DOHH2 (cell line): ENCODE measurements at regions not wholly inside any gene's neighbourhood (a gene's known extent, or its start where the extent isn't known, plus 50 kb on each side); places are given as distances from the start of the nearest gene placed in this dataset.
"Not testable (repeated sequence)": the region's sequence is repeated elsewhere in the genome, so short reads cannot be mapped to it uniquely, and the experiment has no call there.

Experiments
- H3F3A ChIP-seq: fragments of 200-600 bp; sonication (generic), shearing (Covaris generic); 2 replicates; pipeline ENCODE4 v1.6.0; 2016; ENCODE audit warnings: antibody characterized with exemption, mild to moderate bottlenecking; ENCODE audit not compliant: control insufficient read depth, insufficient read depth
- H3K27ac ChIP-seq: fragments of 200-600 bp; sonication (generic); 2 replicates; pipeline ENCODE4 v1.5.1; 2014; ENCODE audit warnings: low read depth, mild to moderate bottlenecking, low read length, moderate library complexity
- H3K27me3 ChIP-seq: fragments of 200-600 bp; sonication (generic); 2 replicates; pipeline ENCODE4 v1.6.1; 2014; ENCODE audit warnings: mild to moderate bottlenecking, low read length, mixed read lengths; ENCODE audit not compliant: control insufficient read depth
- H3K36me3 ChIP-seq: fragments of 200-600 bp; sonication (generic); 2 replicates; pipeline ENCODE4 v1.6.1; 2014; ENCODE audit warnings: mild to moderate bottlenecking, low read length, moderate library complexity, mixed read lengths; ENCODE audit not compliant: control insufficient read depth
- H3K4me1 ChIP-seq: fragments of 200-600 bp; sonication (generic); 2 replicates; pipeline ENCODE4 v1.6.1; 2014; ENCODE audit warnings: mild to moderate bottlenecking, low read length, mixed read lengths; ENCODE audit not compliant: control insufficient read depth
- H3K4me2 ChIP-seq: fragments of 200-600 bp; sonication (generic); 2 replicates; pipeline ENCODE4 v1.6.0; 2014; ENCODE audit warnings: mild to moderate bottlenecking, low read length, moderate library complexity
- H3K4me3 ChIP-seq: fragments of 200-600 bp; sonication (generic); 2 replicates; pipeline ENCODE4 v1.5.1; 2014; ENCODE audit warnings: mild to moderate bottlenecking, low read length, mixed read lengths
- H3K79me2 ChIP-seq: fragments of 200-600 bp; sonication (generic); 2 replicates; pipeline ENCODE4 v1.6.1; 2014; ENCODE audit warnings: mild to moderate bottlenecking, low read length, mixed read lengths; ENCODE audit not compliant: control insufficient read depth
- H3K9me2 ChIP-seq: fragments of 200-600 bp; sonication (generic); replicated peaks from 2 replicates; pipeline ENCODE4 v1.6.1; 2014; ENCODE audit warnings: mild to moderate bottlenecking, low read length, mixed read lengths; ENCODE audit not compliant: control insufficient read depth
- H3K9me3 ChIP-seq: fragments of 200-600 bp; sonication (generic); 2 replicates; pipeline ENCODE4 v1.6.1; 2014; ENCODE audit warnings: antibody characterized with exemption, low read length, mixed read lengths; ENCODE audit not compliant: control insufficient read depth, insufficient read depth
- H4K20me1 ChIP-seq: fragments of 200-600 bp; sonication (generic); 2 replicates; pipeline ENCODE4 v1.6.0; 2014; ENCODE audit warnings: low read depth, mild to moderate bottlenecking, antibody characterized with exemption, low read length, moderate library complexity; ENCODE audit not compliant: control insufficient read depth, insufficient read depth
- EZH2phosphoT487 ChIP-seq: fragments of 200-600 bp; sonication (generic); IDR thresholded peaks from 2 replicates; pipeline ENCODE4 v1.6.1; 2017; ENCODE audit warnings: borderline replicate concordance, mild to moderate bottlenecking, antibody characterized with exemption, low read length, moderate library complexity, mixed read lengths
- TF ChIP-seq, protein P1 (sequence below): fragments of 200-600 bp; sonication (generic); IDR thresholded peaks from one replicate; pipeline ENCODE4 v1.5.1; 2014; ENCODE audit warnings: antibody characterized with exemption, mild to moderate bottlenecking, low read depth, low read length; ENCODE audit not compliant: poor library complexity, severe bottlenecking

GRCh38 chr7:82578430-82578829 lies 134.9 kb upstream of the CACNA2D1 start:
- TF ChIP-seq, protein P1, sequence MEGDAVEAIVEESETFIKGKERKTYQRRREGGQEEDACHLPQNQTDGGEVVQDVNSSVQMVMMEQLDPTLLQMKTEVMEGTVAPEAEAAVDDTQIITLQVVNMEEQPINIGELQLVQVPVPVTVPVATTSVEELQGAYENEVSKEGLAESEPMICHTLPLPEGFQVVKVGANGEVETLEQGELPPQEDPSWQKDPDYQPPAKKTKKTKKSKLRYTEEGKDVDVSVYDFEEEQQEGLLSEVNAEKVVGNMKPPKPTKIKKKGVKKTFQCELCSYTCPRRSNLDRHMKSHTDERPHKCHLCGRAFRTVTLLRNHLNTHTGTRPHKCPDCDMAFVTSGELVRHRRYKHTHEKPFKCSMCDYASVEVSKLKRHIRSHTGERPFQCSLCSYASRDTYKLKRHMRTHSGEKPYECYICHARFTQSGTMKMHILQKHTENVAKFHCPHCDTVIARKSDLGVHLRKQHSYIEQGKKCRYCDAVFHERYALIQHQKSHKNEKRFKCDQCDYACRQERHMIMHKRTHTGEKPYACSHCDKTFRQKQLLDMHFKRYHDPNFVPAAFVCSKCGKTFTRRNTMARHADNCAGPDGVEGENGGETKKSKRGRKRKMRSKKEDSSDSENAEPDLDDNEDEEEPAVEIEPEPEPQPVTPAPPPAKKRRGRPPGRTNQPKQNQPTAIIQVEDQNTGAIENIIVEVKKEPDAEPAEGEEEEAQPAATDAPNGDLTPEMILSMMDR, result no peak
- TF ChIP-seq EZH2phosphoT487, result no peak
- no peaks in the 10 kb centered on the region for H4K20me1 ChIP-seq
- H3K9me3 ChIP-seq, result no peaks in the 10 kb centered on the region
- H3K27me3 ChIP-seq, result no peaks in the 10 kb centered on the region
- no peak overlapping the region for H3K27ac ChIP-seq
- H3K9me2 ChIP-seq, result no peaks in the 10 kb centered on the region
- H3K79me2 ChIP-seq, result no peaks in the 10 kb centered on the region
- no peaks in the 10 kb centered on the region for H3K4me1 ChIP-seq
- no peak overlapping the region for H3K4me2 ChIP-seq
- H3F3A ChIP-seq, result no peaks in the 10 kb centered on the region
- no peaks in the 10 kb centered on the region for H3K36me3 ChIP-seq
- H3K4me3 ChIP-seq, result no peak overlapping the region

DNA sequence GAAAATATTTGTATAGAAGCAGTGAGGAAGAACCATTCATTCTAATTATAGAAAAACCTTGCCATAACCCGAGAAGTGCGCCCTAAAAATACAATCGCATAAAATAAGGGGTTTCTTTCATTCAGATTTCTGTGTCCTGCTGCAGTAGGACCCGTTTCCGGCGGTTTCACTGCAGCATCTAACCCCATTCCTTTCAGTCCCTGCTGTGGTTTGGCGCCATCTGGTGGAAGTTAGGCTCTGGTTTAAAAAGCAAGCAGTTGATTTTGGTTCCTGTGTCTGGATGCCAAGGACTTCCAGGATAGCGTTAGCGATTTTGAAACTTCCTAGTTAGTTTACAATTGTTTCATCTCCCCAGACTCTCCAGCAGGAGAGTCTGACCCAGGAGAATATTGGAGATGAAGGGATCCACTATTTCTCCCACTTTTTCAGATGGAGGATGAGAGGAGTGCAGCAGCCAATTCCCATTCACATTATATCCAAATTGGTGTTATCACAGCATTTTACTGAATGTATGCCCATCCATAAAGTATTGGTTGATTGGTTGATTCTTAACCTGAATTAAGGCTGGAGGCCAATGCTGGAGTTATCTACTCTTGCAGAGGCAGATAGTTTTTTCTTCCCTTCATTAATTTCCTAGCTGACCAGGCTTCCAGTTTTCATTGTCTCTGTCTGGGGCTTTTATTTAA lies 128.8 kb upstream of the CACNA2D1 start:
- Histone ChIP-seq H3K27me3 (no peaks in the 10 kb centered on the region), H4K20me1 (no peaks in the 10 kb centered on the region), H3K36me3 (no peaks in the 10 kb centered on the region), H3K79me2 (no peaks in the 10 kb centered on the region), H3K4me1 (no peaks in the 10 kb centered on the region), H3K4me3 (no peak overlapping the region), H3K9me2 (no peaks in the 10 kb centered on the region), H3F3A (no peaks in the 10 kb centered on the region), H3K4me2 (no peak overlapping the region), H3K27ac (no peak overlapping the region), H3K9me3 (no peaks in the 10 kb centered on the region)
- no peak for TF ChIP-seq EZH2phosphoT487
- TF ChIP-seq, protein P1, result peak; percentile 97

DNA sequence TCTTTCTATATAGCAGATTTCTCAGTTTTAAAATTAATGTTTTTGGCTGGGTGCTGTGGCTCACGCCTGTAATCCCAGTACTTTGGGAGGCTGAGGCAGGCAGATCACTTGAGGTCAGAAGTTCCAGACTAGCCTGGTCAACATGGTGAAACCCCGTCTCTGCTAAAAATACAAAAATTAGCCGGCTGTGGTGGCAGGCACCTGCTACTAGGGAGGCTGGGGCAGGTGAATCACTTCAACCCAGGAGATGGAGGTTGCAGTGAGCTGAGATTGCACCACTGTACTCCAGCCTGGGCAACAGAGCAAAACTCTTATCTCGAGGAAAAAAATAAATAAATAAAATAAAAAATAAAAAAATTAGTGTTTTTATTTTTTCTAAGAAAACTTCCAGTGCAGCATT lies 127.5 kb upstream of the CACNA2D1 start:
- H3K27ac ChIP-seq, H3K79me2 ChIP-seq, H3K27me3 ChIP-seq, H3K4me1 ChIP-seq, H3K9me2 ChIP-seq, H3K4me3 ChIP-seq, H3F3A ChIP-seq, H4K20me1 ChIP-seq, H3K36me3 ChIP-seq, H3K9me3 ChIP-seq, H3K4me2 ChIP-seq: not testable (repeated sequence)

GRCh38 chr7:82567841-82568240 lies 124.3 kb upstream of the CACNA2D1 start:
- no peak overlapping the region for H3K27ac ChIP-seq

More at GRCh38 chr7:82567841-82568240, 124.3 kb upstream of the CACNA2D1 start:
- H3K9me2 ChIP-seq, result no peaks in the 10 kb centered on the region
- H3F3A ChIP-seq, result no peaks in the 10 kb centered on the region
- H4K20me1 ChIP-seq, result no peaks in the 10 kb centered on the region
- H3K4me1 ChIP-seq, result no peaks in the 10 kb centered on the region
- no peaks in the 10 kb centered on the region for H3K27me3 ChIP-seq
- no peak overlapping the region for H3K4me3 ChIP-seq
- no peaks in the 10 kb centered on the region for H3K9me3 ChIP-seq
- no peaks in the 10 kb centered on the region for H3K36me3 ChIP-seq
- TF ChIP-seq EZH2phosphoT487, result no peak
- TF ChIP-seq, protein P1, result no peak
- H3K4me2 ChIP-seq, result no peak overlapping the region
- no peaks in the 10 kb centered on the region for H3K79me2 ChIP-seq
